ENCODE measurements at regions not wholly inside any gene's neighbourhood (a gene's known extent, or its start where the extent isn't known, plus 50 kb on each side); places are given as distances from the start of the nearest gene placed in this dataset.

DNA sequence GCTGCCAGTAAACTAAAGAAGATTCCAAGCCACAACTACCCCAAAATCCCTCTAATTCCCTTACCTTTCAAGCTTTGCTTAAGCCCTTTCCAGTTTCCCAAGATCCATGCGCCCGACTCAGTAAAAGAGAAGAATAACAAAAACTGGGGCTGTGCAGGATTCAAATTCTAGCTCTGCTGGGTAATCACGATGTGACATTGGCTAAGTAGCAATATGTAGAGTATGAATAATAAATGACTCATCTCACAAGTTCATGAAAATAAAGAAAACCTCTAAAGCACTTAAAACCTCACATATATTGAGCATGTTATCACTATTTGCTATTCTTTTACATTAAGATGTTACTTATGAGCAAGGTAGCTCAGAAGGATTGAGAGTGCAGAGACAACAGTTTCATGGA, 522.2 kb upstream of the ZNF717 start (continued):
- TF ChIP-seq TBL1XR1 (IDR thresholded peaks at IDR 0.05; ENCODE audit: low read length in 2 of 2) (no peak), ZNF511 (CRISPR knock-in tag; IDR thresholded peaks at IDR 0.05) (no peak), CREB1 (IDR thresholded peaks at IDR 0.05) (no peak), CREB1 (CRISPR knock-in tag; IDR thresholded peaks at IDR 0.05) (no peak), THRA (IDR thresholded peaks at IDR 0.05) (no peak), HDAC3 (IDR thresholded peaks at IDR 0.05; ENCODE audit: borderline replicate concordance, partially characterized antibody) (no peak), ZNF512 (tag; IDR thresholded peaks at IDR 0.05) (no peak), MGA (IDR thresholded peaks at IDR 0.05) (no peak)

All from K562 (cell line).